DND-41 (cell line): ENCODE measurements at regions not wholly inside any gene's neighbourhood (a gene's known extent, or its start where the extent isn't known, plus 50 kb on each side); places are given as distances from the start of the nearest gene placed in this dataset.

ENCODE experiments used
- EZH2 ChIP-seq: IDR thresholded peaks from 3 replicates; pipeline ENCODE4 v1.6.1; 2012; ENCODE audit warnings: borderline replicate concordance, low read depth, mild to moderate bottlenecking, moderate library complexity, low read length, inconsistent platforms; ENCODE audit not compliant: severe bottlenecking
- TF ChIP-seq, protein P1 (sequence below): IDR thresholded peaks from 2 replicates; pipeline ENCODE4 v1.5.1; 2012; ENCODE audit warnings: borderline replicate concordance, low read length, moderate library complexity, mild to moderate bottlenecking; ENCODE audit not compliant: poor library complexity, severe bottlenecking; ENCODE audit errors: extremely low read depth

DNA sequence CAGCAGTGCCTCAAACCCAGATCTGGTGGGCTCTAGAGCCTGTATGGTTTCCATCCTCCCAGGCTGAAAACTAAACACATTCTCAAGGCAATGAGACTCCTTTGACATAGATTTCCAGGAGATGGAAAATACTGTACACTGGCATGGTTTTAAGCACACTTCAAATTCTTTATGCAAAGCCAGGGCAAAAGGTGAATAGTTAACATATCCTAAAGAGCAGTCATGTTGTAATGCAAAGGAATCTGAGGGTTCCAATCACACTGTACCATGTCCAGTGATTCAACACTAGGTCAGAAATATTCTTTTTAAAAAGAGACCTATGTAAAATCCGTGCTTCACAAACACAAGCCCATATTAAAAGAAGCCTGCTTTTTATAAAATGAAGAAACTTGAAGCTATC, 195.3 kb downstream of the QDPR start:
- TF ChIP-seq, protein P1, sequence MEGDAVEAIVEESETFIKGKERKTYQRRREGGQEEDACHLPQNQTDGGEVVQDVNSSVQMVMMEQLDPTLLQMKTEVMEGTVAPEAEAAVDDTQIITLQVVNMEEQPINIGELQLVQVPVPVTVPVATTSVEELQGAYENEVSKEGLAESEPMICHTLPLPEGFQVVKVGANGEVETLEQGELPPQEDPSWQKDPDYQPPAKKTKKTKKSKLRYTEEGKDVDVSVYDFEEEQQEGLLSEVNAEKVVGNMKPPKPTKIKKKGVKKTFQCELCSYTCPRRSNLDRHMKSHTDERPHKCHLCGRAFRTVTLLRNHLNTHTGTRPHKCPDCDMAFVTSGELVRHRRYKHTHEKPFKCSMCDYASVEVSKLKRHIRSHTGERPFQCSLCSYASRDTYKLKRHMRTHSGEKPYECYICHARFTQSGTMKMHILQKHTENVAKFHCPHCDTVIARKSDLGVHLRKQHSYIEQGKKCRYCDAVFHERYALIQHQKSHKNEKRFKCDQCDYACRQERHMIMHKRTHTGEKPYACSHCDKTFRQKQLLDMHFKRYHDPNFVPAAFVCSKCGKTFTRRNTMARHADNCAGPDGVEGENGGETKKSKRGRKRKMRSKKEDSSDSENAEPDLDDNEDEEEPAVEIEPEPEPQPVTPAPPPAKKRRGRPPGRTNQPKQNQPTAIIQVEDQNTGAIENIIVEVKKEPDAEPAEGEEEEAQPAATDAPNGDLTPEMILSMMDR = no peak
- TF ChIP-seq EZH2 = no peak
